WTC11 (cell line): ENCODE measurements at regions not wholly inside any gene's neighbourhood (a gene's known extent, or its start where the extent isn't known, plus 50 kb on each side); places are given as distances from the start of the nearest gene placed in this dataset.

Experiments
- ELF4 ChIP-seq: sonication (generic); formaldehyde crosslinking; IDR thresholded peaks from 2 replicates; pipeline ENCODE4 v1.8.1; 2022; ENCODE audit warnings: low read depth, mild to moderate bottlenecking, moderate library complexity, missing genetic modification reagents
- EMX1 ChIP-seq: fragments of 250-450 bp; sonication (Bioruptor Pico); IDR thresholded peaks from 2 replicates; pipeline ENCODE4 v1.8.0; 2021; ENCODE audit warnings: mild to moderate bottlenecking
- FOXJ3 ChIP-seq: sonication (generic); formaldehyde crosslinking; IDR thresholded peaks from 2 replicates; pipeline ENCODE4 v1.9.0; 2021; ENCODE audit warnings: missing genetic modification reagents, mild to moderate bottlenecking, borderline replicate concordance
- GABPB1 ChIP-seq: sonication (generic); formaldehyde crosslinking; IDR thresholded peaks from 2 replicates; pipeline ENCODE4 v1.8.1; 2023; ENCODE audit warnings: mild to moderate bottlenecking, missing genetic modification reagents
- JUN ChIP-seq: sonication (generic); formaldehyde crosslinking; IDR thresholded peaks from 2 replicates; pipeline ENCODE4 v1.8.0; 2023; ENCODE audit warnings: mild to moderate bottlenecking, missing genetic modification reagents
- TCF7 ChIP-seq: sonication (generic); formaldehyde crosslinking; IDR thresholded peaks from 2 replicates; pipeline ENCODE4 v1.8.0; 2022; ENCODE audit warnings: mild to moderate bottlenecking, low read depth, missing genetic modification reagents, moderate library complexity
- ZBTB21 ChIP-seq: sonication (generic); formaldehyde crosslinking; IDR thresholded peaks from 2 replicates; pipeline ENCODE4 v1.8.1; 2023; ENCODE audit warnings: mild to moderate bottlenecking, missing genetic modification reagents, borderline replicate concordance
- ZNF263 ChIP-seq: sonication (generic); formaldehyde crosslinking; IDR thresholded peaks from 2 replicates; pipeline ENCODE4 v1.8.1; 2022; ENCODE audit warnings: low read depth, mild to moderate bottlenecking, moderate library complexity, missing genetic modification reagents
- TF ChIP-seq, protein P1 (sequence below): fragments of 200-600 bp; IDR thresholded peaks from 2 replicates; pipeline ENCODE4 v1.8.0; 2022; ENCODE audit warnings: antibody characterized with exemption
- TF ChIP-seq, protein P2 (sequence below): sonication (generic); formaldehyde crosslinking; IDR thresholded peaks from 2 replicates; pipeline ENCODE4 v1.8.0; 2022; ENCODE audit warnings: missing genetic modification reagents
- TF ChIP-seq, protein P3 (sequence below): sonication (generic); formaldehyde crosslinking; IDR thresholded peaks from 2 replicates; pipeline ENCODE4 v1.8.1; 2023; ENCODE audit warnings: mild to moderate bottlenecking, missing genetic modification reagents
- TF ChIP-seq, protein P4 (sequence below): sonication (generic); formaldehyde crosslinking; IDR thresholded peaks from 2 replicates; pipeline ENCODE4 v1.8.0; 2022; ENCODE audit warnings: mild to moderate bottlenecking, missing genetic modification reagents

DNA sequence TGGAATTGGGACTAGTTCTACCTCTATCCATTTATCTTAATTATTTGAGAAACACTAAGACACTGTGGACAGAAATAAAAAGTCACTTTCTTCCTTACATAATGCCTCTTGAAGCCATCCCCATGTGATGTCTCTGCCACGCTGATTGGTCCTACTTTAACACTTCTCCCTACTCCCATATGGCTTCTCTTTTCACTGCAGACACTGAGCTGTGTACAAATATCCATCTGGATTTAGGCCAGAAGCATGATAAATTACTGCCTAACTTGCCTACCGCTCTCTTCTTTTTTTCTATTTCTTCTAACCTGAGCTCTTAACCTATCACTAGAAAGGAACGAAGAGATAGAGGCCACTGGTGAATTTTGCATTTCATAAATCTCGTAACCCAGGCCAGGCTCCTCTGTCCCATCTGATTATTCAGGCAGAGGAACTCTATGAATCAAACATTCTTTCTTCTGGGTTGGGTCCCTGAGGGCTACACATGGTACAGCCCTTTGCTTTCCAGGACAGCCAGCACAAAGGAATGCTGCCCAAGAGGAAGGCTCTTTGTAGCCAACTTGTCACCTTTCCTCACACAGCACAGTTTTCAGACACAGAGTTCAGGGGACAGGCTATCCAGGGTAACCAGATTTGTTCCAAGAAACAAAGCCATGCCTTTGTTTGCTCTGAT is 878.5 kb upstream of the LRRC4C start:
- TF ChIP-seq ZBTB21 (CRISPR knock-in tag): no peak
- TF ChIP-seq FOXJ3 (CRISPR knock-in tag): no peak
- TF ChIP-seq, protein P1, sequence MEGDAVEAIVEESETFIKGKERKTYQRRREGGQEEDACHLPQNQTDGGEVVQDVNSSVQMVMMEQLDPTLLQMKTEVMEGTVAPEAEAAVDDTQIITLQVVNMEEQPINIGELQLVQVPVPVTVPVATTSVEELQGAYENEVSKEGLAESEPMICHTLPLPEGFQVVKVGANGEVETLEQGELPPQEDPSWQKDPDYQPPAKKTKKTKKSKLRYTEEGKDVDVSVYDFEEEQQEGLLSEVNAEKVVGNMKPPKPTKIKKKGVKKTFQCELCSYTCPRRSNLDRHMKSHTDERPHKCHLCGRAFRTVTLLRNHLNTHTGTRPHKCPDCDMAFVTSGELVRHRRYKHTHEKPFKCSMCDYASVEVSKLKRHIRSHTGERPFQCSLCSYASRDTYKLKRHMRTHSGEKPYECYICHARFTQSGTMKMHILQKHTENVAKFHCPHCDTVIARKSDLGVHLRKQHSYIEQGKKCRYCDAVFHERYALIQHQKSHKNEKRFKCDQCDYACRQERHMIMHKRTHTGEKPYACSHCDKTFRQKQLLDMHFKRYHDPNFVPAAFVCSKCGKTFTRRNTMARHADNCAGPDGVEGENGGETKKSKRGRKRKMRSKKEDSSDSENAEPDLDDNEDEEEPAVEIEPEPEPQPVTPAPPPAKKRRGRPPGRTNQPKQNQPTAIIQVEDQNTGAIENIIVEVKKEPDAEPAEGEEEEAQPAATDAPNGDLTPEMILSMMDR: no peak
- TF ChIP-seq, protein P2, sequence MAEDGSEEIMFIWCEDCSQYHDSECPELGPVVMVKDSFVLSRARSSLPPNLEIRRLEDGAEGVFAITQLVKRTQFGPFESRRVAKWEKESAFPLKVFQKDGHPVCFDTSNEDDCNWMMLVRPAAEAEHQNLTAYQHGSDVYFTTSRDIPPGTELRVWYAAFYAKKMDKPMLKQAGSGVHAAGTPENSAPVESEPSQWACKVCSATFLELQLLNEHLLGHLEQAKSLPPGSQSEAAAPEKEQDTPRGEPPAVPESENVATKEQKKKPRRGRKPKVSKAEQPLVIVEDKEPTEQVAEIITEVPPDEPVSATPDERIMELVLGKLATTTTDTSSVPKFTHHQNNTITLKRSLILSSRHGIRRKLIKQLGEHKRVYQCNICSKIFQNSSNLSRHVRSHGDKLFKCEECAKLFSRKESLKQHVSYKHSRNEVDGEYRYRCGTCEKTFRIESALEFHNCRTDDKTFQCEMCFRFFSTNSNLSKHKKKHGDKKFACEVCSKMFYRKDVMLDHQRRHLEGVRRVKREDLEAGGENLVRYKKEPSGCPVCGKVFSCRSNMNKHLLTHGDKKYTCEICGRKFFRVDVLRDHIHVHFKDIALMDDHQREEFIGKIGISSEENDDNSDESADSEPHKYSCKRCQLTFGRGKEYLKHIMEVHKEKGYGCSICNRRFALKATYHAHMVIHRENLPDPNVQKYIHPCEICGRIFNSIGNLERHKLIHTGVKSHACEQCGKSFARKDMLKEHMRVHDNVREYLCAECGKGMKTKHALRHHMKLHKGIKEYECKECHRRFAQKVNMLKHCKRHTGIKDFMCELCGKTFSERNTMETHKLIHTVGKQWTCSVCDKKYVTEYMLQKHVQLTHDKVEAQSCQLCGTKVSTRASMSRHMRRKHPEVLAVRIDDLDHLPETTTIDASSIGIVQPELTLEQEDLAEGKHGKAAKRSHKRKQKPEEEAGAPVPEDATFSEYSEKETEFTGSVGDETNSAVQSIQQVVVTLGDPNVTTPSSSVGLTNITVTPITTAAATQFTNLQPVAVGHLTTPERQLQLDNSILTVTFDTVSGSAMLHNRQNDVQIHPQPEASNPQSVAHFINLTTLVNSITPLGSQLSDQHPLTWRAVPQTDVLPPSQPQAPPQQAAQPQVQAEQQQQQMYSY: no peak
- TF ChIP-seq TCF7 (CRISPR knock-in tag): no peak
- no peak for TF ChIP-seq GABPB1 (CRISPR knock-in tag)
- TF ChIP-seq, protein P3, sequence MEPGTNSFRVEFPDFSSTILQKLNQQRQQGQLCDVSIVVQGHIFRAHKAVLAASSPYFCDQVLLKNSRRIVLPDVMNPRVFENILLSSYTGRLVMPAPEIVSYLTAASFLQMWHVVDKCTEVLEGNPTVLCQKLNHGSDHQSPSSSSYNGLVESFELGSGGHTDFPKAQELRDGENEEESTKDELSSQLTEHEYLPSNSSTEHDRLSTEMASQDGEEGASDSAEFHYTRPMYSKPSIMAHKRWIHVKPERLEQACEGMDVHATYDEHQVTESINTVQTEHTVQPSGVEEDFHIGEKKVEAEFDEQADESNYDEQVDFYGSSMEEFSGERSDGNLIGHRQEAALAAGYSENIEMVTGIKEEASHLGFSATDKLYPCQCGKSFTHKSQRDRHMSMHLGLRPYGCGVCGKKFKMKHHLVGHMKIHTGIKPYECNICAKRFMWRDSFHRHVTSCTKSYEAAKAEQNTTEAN (CRISPR knock-in tag): no peak
- no peak for TF ChIP-seq EMX1 (CRISPR knock-in tag)
- no peak for TF ChIP-seq ELF4 (CRISPR knock-in tag)
- no peak for TF ChIP-seq ZNF263 (CRISPR knock-in tag)
- no peak for TF ChIP-seq JUN (CRISPR knock-in tag)
- TF ChIP-seq, protein P4, sequence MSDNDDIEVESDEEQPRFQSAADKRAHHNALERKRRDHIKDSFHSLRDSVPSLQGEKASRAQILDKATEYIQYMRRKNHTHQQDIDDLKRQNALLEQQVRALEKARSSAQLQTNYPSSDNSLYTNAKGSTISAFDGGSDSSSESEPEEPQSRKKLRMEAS (CRISPR knock-in tag): no peak
